HG03565 (cell line): ENCODE measurements at regions not wholly inside any gene's neighbourhood (a gene's known extent, or its start where the extent isn't known, plus 50 kb on each side); places are given as distances from the start of the nearest gene placed in this dataset.

Experiments
- ATAC-seq: cut with Tn5 transposase; IDR thresholded peaks from one replicate; pipeline ENCODE4 v1.9.1; 2021; ENCODE audit warnings: mild to moderate bottlenecking, moderate library complexity; ENCODE audit not compliant: unreplicated experiment

GRCh38 chr10:35769795-35770194 is 127.7 kb upstream of the FZD8 start:
- ATAC-seq: no peak

GRCh38 chr10:35768731-35769130 is 126.6 kb upstream of the FZD8 start:
- no peak for ATAC-seq

GRCh38 chr10:35768011-35768410 is 125.9 kb upstream of the FZD8 start:
- no peak for ATAC-seq

GRCh38 chr10:35765996-35766395 is 123.9 kb upstream of the FZD8 start:
- ATAC-seq: no peak

GRCh38 chr10:35765066-35765527 is 123.0 kb upstream of the FZD8 start:
- ATAC-seq: no peak

GRCh38 chr10:35762311-35763030 is 120.4 kb upstream of the FZD8 start:
- no peak for ATAC-seq

- ATAC-seq: no peak
These were observed 116.0 kb upstream of the FZD8 start for GRCh38 chr10:35758076-35758475.

GRCh38 chr10:35754519-35754918 is 112.4 kb upstream of the FZD8 start:
- ATAC-seq: no peak

- ATAC-seq: no peak
These were observed 110.7 kb upstream of the FZD8 start for GRCh38 chr10:35752469-35753461.

GRCh38 chr10:35751347-35751746 is 109.3 kb upstream of the FZD8 start:
- no peak for ATAC-seq

- ATAC-seq: no peak
These were observed 107.1 kb upstream of the FZD8 start for GRCh38 chr10:35749230-35749629.

- no peak for ATAC-seq
These were observed 103.7 kb upstream of the FZD8 start for GRCh38 chr10:35745617-35746403.

- no peak for ATAC-seq
These were observed 101.8 kb upstream of the FZD8 start for GRCh38 chr10:35743851-35744250.

GRCh38 chr10:35743351-35743750 is 101.3 kb upstream of the FZD8 start:
- ATAC-seq: no peak

- no peak for ATAC-seq
These were observed 97.9 kb upstream of the FZD8 start for GRCh38 chr10:35739998-35740397.

GRCh38 chr10:35735412-35735811 is 93.3 kb upstream of the FZD8 start:
- ATAC-seq: no peak

- no peak for ATAC-seq
These were observed 89.7 kb upstream of the FZD8 start for GRCh38 chr10:35731828-35732227.

GRCh38 chr10:35728341-35728740 is 86.2 kb upstream of the FZD8 start:
- ATAC-seq: no peak

- ATAC-seq: no peak
These were observed 84.8 kb upstream of the FZD8 start for GRCh38 chr10:35726846-35727245.

GRCh38 chr10:35723992-35724391 is 81.9 kb upstream of the FZD8 start:
- no peak for ATAC-seq

GRCh38 chr10:35723059-35723458 is 81.0 kb upstream of the FZD8 start:
- ATAC-seq: no peak
